GM10248 (cell line): ENCODE measurements at regions not wholly inside any gene's neighbourhood (a gene's known extent, or its start where the extent isn't known, plus 50 kb on each side); places are given as distances from the start of the nearest gene placed in this dataset.

ENCODE experiments used
- CTCF ChIA-PET: fragments of 300-600 bp; sonication (Branson Sonifier 250); formaldehyde crosslinking; extraction: SDS; loops from one replicate; lab custom pipeline; 2021; ENCODE audit warnings: antibody characterized with exemption; lab: Yijun Ruan, JAX
- POLR2A ChIA-PET: fragments of 350-650 bp; sonication (Branson Sonifier 250); formaldehyde crosslinking; extraction: SDS; loops from one replicate; lab custom pipeline; 2020; ENCODE audit warnings: antibody characterized with exemption; lab: Yijun Ruan, JAX
- DNase-seq: peaks from one replicate; pipeline ENCODE4 v3.0.0; 2012; ENCODE audit errors: extremely low spot score
- TF ChIP-seq, protein P1 (sequence below): IDR thresholded peaks from 2 replicates; pipeline ENCODE4 v1.5.1; 2012; ENCODE audit warnings: mild to moderate bottlenecking, low read depth; ENCODE audit errors: extremely low read depth, missing control alignments, control extremely low read depth

DNA sequence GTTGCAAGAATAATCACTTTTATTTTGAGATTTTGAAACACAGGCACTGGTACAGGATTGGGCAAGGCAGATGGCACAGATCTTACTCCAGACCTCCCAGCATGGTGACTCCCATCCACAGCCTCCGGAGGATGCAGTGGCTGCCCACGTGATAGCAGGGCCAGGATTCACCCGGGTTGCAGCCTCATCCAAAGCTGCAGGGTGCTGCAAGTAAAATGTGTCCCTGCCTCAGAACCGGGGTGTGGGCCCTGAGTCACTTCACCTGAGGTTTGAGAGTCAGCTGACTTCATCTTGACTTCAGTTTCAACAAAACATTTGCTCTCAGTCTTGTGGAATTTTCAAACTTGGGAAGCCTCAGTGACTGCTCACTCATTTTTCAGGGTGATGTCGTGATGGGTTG lies 201.9 kb downstream of the FGF9 start:
- TF ChIP-seq, protein P1, sequence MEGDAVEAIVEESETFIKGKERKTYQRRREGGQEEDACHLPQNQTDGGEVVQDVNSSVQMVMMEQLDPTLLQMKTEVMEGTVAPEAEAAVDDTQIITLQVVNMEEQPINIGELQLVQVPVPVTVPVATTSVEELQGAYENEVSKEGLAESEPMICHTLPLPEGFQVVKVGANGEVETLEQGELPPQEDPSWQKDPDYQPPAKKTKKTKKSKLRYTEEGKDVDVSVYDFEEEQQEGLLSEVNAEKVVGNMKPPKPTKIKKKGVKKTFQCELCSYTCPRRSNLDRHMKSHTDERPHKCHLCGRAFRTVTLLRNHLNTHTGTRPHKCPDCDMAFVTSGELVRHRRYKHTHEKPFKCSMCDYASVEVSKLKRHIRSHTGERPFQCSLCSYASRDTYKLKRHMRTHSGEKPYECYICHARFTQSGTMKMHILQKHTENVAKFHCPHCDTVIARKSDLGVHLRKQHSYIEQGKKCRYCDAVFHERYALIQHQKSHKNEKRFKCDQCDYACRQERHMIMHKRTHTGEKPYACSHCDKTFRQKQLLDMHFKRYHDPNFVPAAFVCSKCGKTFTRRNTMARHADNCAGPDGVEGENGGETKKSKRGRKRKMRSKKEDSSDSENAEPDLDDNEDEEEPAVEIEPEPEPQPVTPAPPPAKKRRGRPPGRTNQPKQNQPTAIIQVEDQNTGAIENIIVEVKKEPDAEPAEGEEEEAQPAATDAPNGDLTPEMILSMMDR, result no peak
- DNase-seq, result no peak
- CTCF ChIA-PET, result no interaction called here
- POLR2A ChIA-PET, result no interaction called here

DNA sequence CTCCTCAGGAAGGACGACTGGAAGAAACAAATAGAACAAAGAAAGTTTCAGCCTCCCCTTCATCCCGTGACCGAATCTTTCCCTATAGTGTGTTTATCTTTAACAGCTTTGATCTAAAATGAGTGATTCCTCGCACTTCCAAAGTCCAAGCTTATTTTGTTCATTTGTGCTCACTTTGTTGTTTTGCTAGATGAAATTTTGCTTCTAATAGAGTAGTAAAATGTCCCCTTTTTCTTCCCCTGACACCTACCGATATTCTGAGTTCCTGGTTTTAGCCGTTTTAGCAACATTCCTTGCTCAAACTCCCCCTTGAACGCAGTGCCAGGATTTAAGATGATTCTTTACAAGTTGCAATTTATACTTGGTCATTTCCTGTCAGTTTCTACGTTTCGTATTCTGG lies 204.2 kb downstream of the FGF9 start:
- TF ChIP-seq, protein P1, result no peak
- no peak for DNase-seq
- CTCF ChIA-PET, result no interaction called here
- POLR2A ChIA-PET, result no interaction called here

DNA sequence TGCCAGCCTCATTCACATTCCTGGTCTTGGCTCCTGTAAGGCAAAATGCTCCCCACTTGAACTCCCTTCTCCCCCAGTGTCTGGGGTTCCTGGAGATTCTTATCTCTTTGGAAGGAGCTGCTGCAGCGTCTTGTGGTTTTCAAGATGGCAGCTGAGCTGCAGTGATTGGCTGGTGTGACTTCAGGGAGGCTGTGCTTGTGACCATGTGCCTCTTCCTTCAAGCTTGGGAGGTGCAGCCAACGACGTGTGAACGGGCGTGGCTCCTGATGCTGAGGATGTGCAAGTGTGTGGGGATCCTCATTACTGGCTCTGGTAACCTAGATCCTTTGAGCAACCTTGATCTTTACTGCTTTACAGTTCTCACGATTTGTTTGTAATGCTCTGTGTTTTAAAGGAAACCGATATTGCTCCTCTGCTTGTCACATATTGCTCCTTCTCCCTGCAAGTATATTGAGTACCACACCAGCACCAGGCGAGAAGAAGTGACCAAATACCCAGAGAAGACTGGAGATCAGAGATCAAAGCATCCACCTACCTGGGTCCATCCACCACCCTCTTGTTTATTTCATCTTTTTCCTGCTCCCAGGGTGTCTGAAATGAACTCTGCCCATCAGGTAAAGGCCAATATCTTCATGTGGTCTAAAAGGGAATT lies 208.5 kb downstream of the FGF9 start:
- no peak for DNase-seq
- CTCF ChIA-PET, result interaction anchor here (2.2 kb wide), 1 partner anchor 14 kb away, joined by 6 read pairs; no protein-coding TSS in a partner anchor
- POLR2A ChIA-PET, result no interaction called here
- TF ChIP-seq, protein P1, result no peak

DNA sequence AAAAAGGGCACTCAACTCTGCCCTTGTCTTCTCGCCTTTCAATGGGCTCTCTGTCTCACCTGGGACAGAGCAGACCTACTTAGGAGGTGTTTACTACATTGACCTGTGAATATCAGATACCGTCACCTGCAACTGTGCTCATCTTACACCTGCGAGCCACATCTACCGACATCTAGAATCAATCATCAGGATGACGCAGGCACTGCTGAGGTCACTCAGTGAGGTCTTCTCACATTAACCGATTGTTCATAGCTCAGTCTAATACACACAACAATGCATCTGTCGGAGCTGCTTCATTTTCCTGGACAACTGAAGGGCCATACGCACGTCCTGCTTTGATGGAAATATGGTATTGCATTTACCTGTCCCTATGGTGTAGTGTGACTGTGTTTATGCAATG lies 211.9 kb downstream of the FGF9 start:
- no peak for DNase-seq
- ChIA-PET CTCF (no interaction called here), POLR2A (no interaction called here)
- TF ChIP-seq, protein P1, result no peak

DNA sequence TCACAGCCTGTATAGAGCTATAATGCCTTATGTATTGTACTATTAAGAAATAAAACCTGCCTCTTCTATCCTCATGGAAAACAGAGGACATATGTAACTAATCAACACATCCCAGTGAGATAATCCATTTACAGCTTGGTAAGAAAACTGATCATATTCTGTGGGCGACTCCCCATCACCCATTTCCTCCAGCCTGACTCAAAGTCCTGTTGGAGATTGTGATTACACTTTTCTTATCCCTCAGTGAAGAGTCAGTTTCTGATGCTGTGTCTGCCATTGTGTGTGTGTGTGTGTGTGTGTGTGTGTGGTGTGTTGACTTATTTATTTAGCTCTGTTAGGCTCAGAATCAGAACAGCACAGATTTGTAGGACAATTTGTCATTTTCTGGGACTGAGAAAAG lies 212.8 kb downstream of the FGF9 start:
- CTCF ChIA-PET, result no interaction called here
- POLR2A ChIA-PET, result no interaction called here

DNA sequence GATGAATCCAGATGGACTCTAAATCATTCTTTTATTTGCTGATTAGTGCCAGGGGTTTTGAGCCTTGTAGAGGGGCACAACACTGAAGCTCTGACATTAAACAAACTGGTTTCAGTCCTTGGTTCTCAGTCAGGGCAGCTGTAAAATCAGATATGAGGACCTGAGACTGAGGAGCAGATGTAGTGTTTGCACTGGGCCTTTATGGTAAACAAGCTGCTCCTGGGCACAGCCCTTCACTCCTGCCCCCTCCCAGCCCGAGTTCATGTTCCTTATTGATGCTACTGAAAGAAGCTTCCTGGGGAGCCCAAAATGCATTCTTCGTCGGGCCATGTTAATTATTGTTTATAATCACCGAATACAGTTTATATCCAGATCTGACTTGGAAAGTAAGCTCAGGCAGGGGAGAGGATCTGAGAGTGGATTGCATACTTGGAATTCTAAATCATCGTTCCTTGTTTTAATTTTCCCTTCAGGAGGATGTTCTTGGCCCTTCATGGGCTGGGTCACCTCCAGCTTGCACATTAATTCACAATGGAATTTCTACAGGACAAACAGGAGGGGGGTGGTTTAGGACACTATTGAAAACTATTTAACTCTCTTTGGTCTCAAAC lies 213.5 kb downstream of the FGF9 start:
- no peak for DNase-seq
- POLR2A ChIA-PET, result no interaction called here
- TF ChIP-seq, protein P1, result no peak
- CTCF ChIA-PET, result interaction anchor here (1.0 to 2.2 kb wide), 4 partner anchors 10 to 37 kb away, joined by 3 to 10 read pairs (median 6); no protein-coding TSS in a partner anchor

More for the DNA sequence above, 212.8 kb downstream of the FGF9 start:
- TF ChIP-seq, protein P1, result no peak
- no peak for DNase-seq
